Activated T-cell treated with anti-CD3 and anti-CD28 coated beads, Interleukin-2, amount 50 U/mL, for 72 hours (primary cell): ENCODE measurements at regions not wholly inside any gene's neighbourhood (a gene's known extent, or its start where the extent isn't known, plus 50 kb on each side); places are given as distances from the start of the nearest gene placed in this dataset.
"Not testable (repeated sequence)": the region's sequence is repeated elsewhere in the genome, so short reads cannot be mapped to it uniquely, and the experiment has no call there.

Experiments
- ATAC-seq, 2 donors: fragments of 150-1000 bp; cut with Tn5 transposase; replicated peaks in 1 of 2; 2 replicates each; pipeline ENCODE4 v1.10.0; 2021; ENCODE audit warnings: moderate library complexity in 2 of 2, mild to moderate bottlenecking in 1 of 2
- DNase-seq, 2 donors: peaks; one replicate each; pipeline ENCODE4 v3.0.0; 2021 to 2022; ENCODE audit warnings: mixed read lengths in 1 of 2
- H3K27ac Mint-ChIP-seq: one replicate; pipeline ENCODE4 v1.8.0; 2022; ENCODE audit warnings: mild to moderate bottlenecking, moderate library complexity, mixed read lengths
- H3K27me3 Mint-ChIP-seq: one replicate; pipeline ENCODE4 v1.8.0; 2022; ENCODE audit warnings: low read depth, mixed read lengths
- H3K36me3 Mint-ChIP-seq, 2 donors: one replicate each; pipeline ENCODE4 v1.8.0; 2022; ENCODE audit warnings: mixed read lengths in 2 of 2, mild to moderate bottlenecking in 1 of 2; ENCODE audit not compliant: insufficient read depth in 2 of 2
- H3K4me1 Mint-ChIP-seq: one replicate; pipeline ENCODE4 v1.8.0; 2022; ENCODE audit warnings: low read depth, mixed read lengths
- H3K4me3 Mint-ChIP-seq, 2 donors: one replicate each; pipeline ENCODE4 v1.8.0; 2022; ENCODE audit warnings: mild to moderate bottlenecking in 2 of 2, mixed read lengths in 2 of 2, moderate library complexity in 2 of 2
- H3K9me3 Mint-ChIP-seq, 2 donors: one replicate each; pipeline ENCODE4 v1.8.0; 2022; ENCODE audit warnings: mixed read lengths in 2 of 2

GRCh38 chr6:142016666-142017065, 116.1 kb upstream of the GJE1 start:
- Mint-ChIP-seq H3K4me1 (peaks cover 21% of the 10 kb centered on the region), H3K27me3 (peaks cover 59% of the 10 kb centered on the region)
- H3K9me3 Mint-ChIP-seq, DNase-seq, ATAC-seq, H3K27ac Mint-ChIP-seq, H3K4me3 Mint-ChIP-seq, H3K36me3 Mint-ChIP-seq: not testable (repeated sequence)

- not testable (repeated sequence) for H3K9me3 Mint-ChIP-seq, H3K36me3 Mint-ChIP-seq, DNase-seq, H3K27ac Mint-ChIP-seq, ATAC-seq, H3K4me3 Mint-ChIP-seq
- Mint-ChIP-seq H3K27me3 (peaks cover 67% of the 10 kb centered on the region), H3K4me1 (peaks cover 21% of the 10 kb centered on the region)
These were observed 117.3 kb upstream of the GJE1 start for GRCh38 chr6:142015463-142015862.

GRCh38 chr6:142015011-142015410, 117.7 kb upstream of the GJE1 start:
- Mint-ChIP-seq H3K27me3 (peaks cover 67% of the 10 kb centered on the region), H3K4me1 (peaks cover 21% of the 10 kb centered on the region), H3K36me3 (peaks cover 0 to 1% of the 10 kb centered on the region in 2 donors), H3K27ac (no peak overlapping the region), H3K4me3 (no peak overlapping the region), H3K9me3 (no peaks in the 10 kb centered on the region)
- DNase-seq (no peak), ATAC-seq (no peak)

- Mint-ChIP-seq H3K9me3 (no peaks in the 10 kb centered on the region), H3K36me3 (peaks cover 0 to 1% of the 10 kb centered on the region in 2 donors), H3K4me1 (peaks cover 21% of the 10 kb centered on the region), H3K4me3 (no peak overlapping the region), H3K27ac (no peak overlapping the region), H3K27me3 (peaks cover 62% of the 10 kb centered on the region)
- DNase-seq (no peak), ATAC-seq (no peak)
These were observed 118.2 kb upstream of the GJE1 start for GRCh38 chr6:142014515-142014914.

- Mint-ChIP-seq H3K9me3 (no peaks in the 10 kb centered on the region), H3K4me3 (no peak overlapping the region), H3K4me1 (peaks cover 21% of the 10 kb centered on the region), H3K36me3 (peaks cover 0 to 1% of the 10 kb centered on the region in 2 donors), H3K27ac (no peak overlapping the region), H3K27me3 (peaks cover 57% of the 10 kb centered on the region)
- ATAC-seq = no peak
- no peak for DNase-seq
These were observed 118.7 kb upstream of the GJE1 start for GRCh38 chr6:142013875-142014495.

- ATAC-seq = peak; percentile 91 to 94
- Mint-ChIP-seq H3K4me1 (peaks cover 21% of the 10 kb centered on the region), H3K27me3 (peaks cover 50% of the 10 kb centered on the region), H3K27ac (peak overlapping the region; percentile 67), H3K4me3 (peak overlapping the region in 1 of 2 donors; percentile 4), H3K36me3 (peaks cover 0 to 1% of the 10 kb centered on the region in 2 donors), H3K9me3 (no peaks in the 10 kb centered on the region)
- DNase-seq = no peak
These were observed 119.4 kb upstream of the GJE1 start for GRCh38 chr6:142013287-142013686.

GRCh38 chr6:142011775-142012174, 121.0 kb upstream of the GJE1 start:
- H3K27me3 Mint-ChIP-seq = peaks cover 41% of the 10 kb centered on the region
- H3K9me3 Mint-ChIP-seq = no peaks in the 10 kb centered on the region
- H3K4me3 Mint-ChIP-seq = no peak overlapping the region
- H3K36me3 Mint-ChIP-seq = peaks cover 0 to 1% of the 10 kb centered on the region in 2 donors
- no peak overlapping the region for H3K27ac Mint-ChIP-seq
- peaks cover 21% of the 10 kb centered on the region for H3K4me1 Mint-ChIP-seq
- DNase-seq (no peak), ATAC-seq (no peak)

GRCh38 chr6:142011156-142011555, 121.6 kb upstream of the GJE1 start:
- H3K4me1 Mint-ChIP-seq = peaks cover 21% of the 10 kb centered on the region
- no peak overlapping the region for H3K4me3 Mint-ChIP-seq

GRCh38 chr6:142009647-142010046, 123.1 kb upstream of the GJE1 start:
- Mint-ChIP-seq H3K36me3 (peaks cover 0 to 1% of the 10 kb centered on the region in 2 donors), H3K4me3 (no peak overlapping the region), H3K9me3 (no peaks in the 10 kb centered on the region), H3K27me3 (peaks cover 26% of the 10 kb centered on the region), H3K27ac (no peak overlapping the region), H3K4me1 (peaks cover 16% of the 10 kb centered on the region)
- ATAC-seq (no peak), DNase-seq (no peak)

More at GRCh38 chr6:142011156-142011555, 121.6 kb upstream of the GJE1 start:
- DNase-seq (no peak), ATAC-seq (no peak)
- H3K27ac Mint-ChIP-seq = no peak overlapping the region
- H3K9me3 Mint-ChIP-seq = no peaks in the 10 kb centered on the region
- H3K27me3 Mint-ChIP-seq = peaks cover 41% of the 10 kb centered on the region
- peaks cover 0 to 1% of the 10 kb centered on the region in 2 donors for H3K36me3 Mint-ChIP-seq

GRCh38 chr6:142008781-142009180, 123.9 kb upstream of the GJE1 start:
- ATAC-seq (no peak), DNase-seq (no peak)
- Mint-ChIP-seq H3K27me3 (peaks cover 18% of the 10 kb centered on the region), H3K4me1 (peaks cover 9% of the 10 kb centered on the region), H3K27ac (no peak overlapping the region), H3K4me3 (no peak overlapping the region), H3K36me3 (peaks cover 0 to 1% of the 10 kb centered on the region in 2 donors), H3K9me3 (no peaks in the 10 kb centered on the region)

- ATAC-seq (no peak), DNase-seq (no peak)
- Mint-ChIP-seq H3K36me3 (peaks cover 0 to 1% of the 10 kb centered on the region in 2 donors), H3K27me3 (peaks cover 18% of the 10 kb centered on the region), H3K9me3 (no peaks in the 10 kb centered on the region), H3K4me3 (no peak overlapping the region), H3K27ac (no peak overlapping the region), H3K4me1 (peaks cover 7% of the 10 kb centered on the region)
These were observed 124.5 kb upstream of the GJE1 start for GRCh38 chr6:142008016-142008735.

GRCh38 chr6:142005021-142005420, 127.7 kb upstream of the GJE1 start:
- H3K27me3 Mint-ChIP-seq = peaks cover 5% of the 10 kb centered on the region
- DNase-seq = no peak
- peaks cover 0 to 2% of the 10 kb centered on the region in 2 donors for H3K9me3 Mint-ChIP-seq
- no peak overlapping the region for H3K4me3 Mint-ChIP-seq
- H3K27ac Mint-ChIP-seq = no peak overlapping the region
- ATAC-seq = no peak
- H3K4me1 Mint-ChIP-seq = no peaks in the 10 kb centered on the region
- H3K36me3 Mint-ChIP-seq = no peaks in the 10 kb centered on the region

GRCh38 chr6:142002825-142003405, 129.8 kb upstream of the GJE1 start:
- Mint-ChIP-seq H3K27ac (no peak overlapping the region), H3K4me1 (no peaks in the 10 kb centered on the region), H3K36me3 (peaks cover 2 to 3% of the 10 kb centered on the region in 2 donors), H3K27me3 (peaks cover 5% of the 10 kb centered on the region), H3K9me3 (peaks cover 3 to 5% of the 10 kb centered on the region in 2 donors), H3K4me3 (no peak overlapping the region)
- DNase-seq = no peak
- no peak for ATAC-seq
